ENCODE measurements at regions not wholly inside any gene's neighbourhood (a gene's known extent, or its start where the extent isn't known, plus 50 kb on each side); places are given as distances from the start of the nearest gene placed in this dataset.

DNA sequence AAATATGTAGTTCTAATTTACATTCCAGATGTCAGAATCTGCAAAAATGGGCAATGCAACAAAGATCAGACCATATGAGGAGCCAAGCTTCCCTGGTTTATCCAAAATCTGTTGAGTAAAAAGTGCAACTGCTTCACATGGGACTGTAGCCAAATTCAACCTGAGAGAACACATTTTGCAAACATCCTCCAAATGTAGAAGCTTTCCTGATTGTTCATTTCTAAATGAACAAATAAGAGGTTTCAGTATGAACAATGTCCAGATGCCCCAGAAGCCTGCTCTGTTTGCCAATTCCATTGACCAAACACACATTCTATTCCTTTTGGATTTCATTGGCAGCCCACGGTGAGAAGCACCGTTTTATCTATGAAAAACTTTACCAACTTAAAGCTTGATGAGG, 117.9 kb upstream of the OSR1 start:
- H3K27ac ChIP-seq (ENCODE audit: low read length in 2 of 2), result no peak overlapping the region
- H4K20me1 ChIP-seq (ENCODE audit: control insufficient read depth, insufficient read depth, low read length, poor library complexity, severe bottlenecking), result no peaks in the 10 kb centered on the region
- no peak overlapping the region for H3K4me2 ChIP-seq (replicated peaks; ENCODE audit: low read depth, low read length, poor library complexity, severe bottlenecking)
- Mint-ChIP-seq H3K9me3 (ENCODE audit: insufficient read depth) (no peaks in the 10 kb centered on the region), H3K4me1 (peaks cover 4% of the 10 kb centered on the region), H3K27me3 (peaks cover 23% of the 10 kb centered on the region), H3K4me3 (no peak overlapping the region), H3K27ac (no peak overlapping the region)
- no peaks in the 10 kb centered on the region for H3K36me3 ChIP-seq (replicated peaks in 1 of 2; ENCODE audit: control extremely low read depth in 1 of 2, control insufficient read depth in 1 of 2, extremely low read depth in 1 of 2, insufficient read depth in 2 of 2, low read length in 1 of 2)
- peaks cover 0 to 5% of the 10 kb centered on the region in 2 donors for H3K4me1 ChIP-seq (ENCODE audit: control insufficient read depth in 2 of 2, insufficient read depth in 2 of 2, low read length in 2 of 2)
- ATAC-seq (ENCODE audit: low read depth) (no peak), DNase-seq (no peak)
- CTCF ChIA-PET, result no interaction called here
- peaks cover 0 to 4% (median 1%) of the 10 kb centered on the region in 4 experiments for H3K27me3 ChIP-seq (replicated peaks in 1 of 4; ENCODE audit: control extremely low read depth in 1 of 4, control insufficient read depth in 3 of 4, insufficient read depth in 4 of 4, low read length in 3 of 4)
- intact Hi-C loops (cut with micrococcal nuclease), result no loop called here
- WGBS (ENCODE audit: insufficient coverage), result no CpG with 5 or more reads among the region's 2 CpGs
- POLR2A ChIA-PET, result no interaction called here
- no peak for TF ChIP-seq EZH2 (IDR thresholded peaks at IDR 0.05; ENCODE audit: borderline replicate concordance, insufficient read depth, low read depth, low read length, poor library complexity, severe bottlenecking)
- TF ChIP-seq, protein P1, sequence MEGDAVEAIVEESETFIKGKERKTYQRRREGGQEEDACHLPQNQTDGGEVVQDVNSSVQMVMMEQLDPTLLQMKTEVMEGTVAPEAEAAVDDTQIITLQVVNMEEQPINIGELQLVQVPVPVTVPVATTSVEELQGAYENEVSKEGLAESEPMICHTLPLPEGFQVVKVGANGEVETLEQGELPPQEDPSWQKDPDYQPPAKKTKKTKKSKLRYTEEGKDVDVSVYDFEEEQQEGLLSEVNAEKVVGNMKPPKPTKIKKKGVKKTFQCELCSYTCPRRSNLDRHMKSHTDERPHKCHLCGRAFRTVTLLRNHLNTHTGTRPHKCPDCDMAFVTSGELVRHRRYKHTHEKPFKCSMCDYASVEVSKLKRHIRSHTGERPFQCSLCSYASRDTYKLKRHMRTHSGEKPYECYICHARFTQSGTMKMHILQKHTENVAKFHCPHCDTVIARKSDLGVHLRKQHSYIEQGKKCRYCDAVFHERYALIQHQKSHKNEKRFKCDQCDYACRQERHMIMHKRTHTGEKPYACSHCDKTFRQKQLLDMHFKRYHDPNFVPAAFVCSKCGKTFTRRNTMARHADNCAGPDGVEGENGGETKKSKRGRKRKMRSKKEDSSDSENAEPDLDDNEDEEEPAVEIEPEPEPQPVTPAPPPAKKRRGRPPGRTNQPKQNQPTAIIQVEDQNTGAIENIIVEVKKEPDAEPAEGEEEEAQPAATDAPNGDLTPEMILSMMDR (IDR thresholded peaks at IDR 0.05), result no peak
- no peaks in the 10 kb centered on the region for H3K79me2 ChIP-seq (ENCODE audit: control insufficient read depth, insufficient read depth, low read length)
- no peak overlapping the region for H2AFZ ChIP-seq (ENCODE audit: insufficient read depth, low read depth, low read length, poor library complexity, severe bottlenecking)
- no peaks in the 10 kb centered on the region for H3K9me3 ChIP-seq (ENCODE audit: control extremely low read depth in 1 of 3, control insufficient read depth in 2 of 3, insufficient read depth in 1 of 3, low read length in 2 of 3)
- H3K9ac ChIP-seq (ENCODE audit: low read length), result no peak overlapping the region
- no peak overlapping the region for H3K4me3 ChIP-seq (ENCODE audit: control extremely low read depth in 1 of 5, extremely low read depth in 1 of 5, insufficient read depth in 1 of 5, low read depth in 2 of 5, low read length in 4 of 5)

DNA sequence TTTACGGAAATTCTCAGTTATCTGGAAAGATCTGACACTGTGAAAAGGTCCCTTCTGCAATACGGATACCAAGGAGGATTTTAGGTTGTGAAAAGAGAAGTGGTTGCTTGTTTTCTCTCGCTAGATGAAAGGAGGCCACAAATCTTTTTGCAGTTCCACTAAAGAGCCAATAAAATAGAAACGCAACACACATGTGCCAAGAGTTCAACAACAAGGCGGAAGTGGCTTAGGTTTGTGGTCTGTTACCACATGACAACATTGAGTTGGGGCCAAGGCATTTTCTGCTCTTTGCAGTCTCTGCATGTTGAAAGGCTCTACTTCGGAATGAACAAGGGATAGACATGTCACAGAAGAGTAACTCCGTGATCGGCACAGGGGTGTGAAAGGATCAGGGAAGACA, 115.7 kb upstream of the OSR1 start:
- Histone ChIP-seq H3K4me3 (ENCODE audit: control extremely low read depth in 1 of 5, extremely low read depth in 1 of 5, insufficient read depth in 1 of 5, low read depth in 2 of 5, low read length in 4 of 5) (no peak overlapping the region), H3K36me3 (replicated peaks in 1 of 2; ENCODE audit: control extremely low read depth in 1 of 2, control insufficient read depth in 1 of 2, extremely low read depth in 1 of 2, insufficient read depth in 2 of 2, low read length in 1 of 2) (no peaks in the 10 kb centered on the region), H4K20me1 (ENCODE audit: control insufficient read depth, insufficient read depth, low read length, poor library complexity, severe bottlenecking) (no peaks in the 10 kb centered on the region), H3K27me3 (replicated peaks in 1 of 4; ENCODE audit: control extremely low read depth in 1 of 4, control insufficient read depth in 3 of 4, insufficient read depth in 4 of 4, low read length in 3 of 4) (peaks cover 0 to 5% (median 1%) of the 10 kb centered on the region in 4 experiments), H3K4me2 (replicated peaks; ENCODE audit: low read depth, low read length, poor library complexity, severe bottlenecking) (no peak overlapping the region), H2AFZ (ENCODE audit: insufficient read depth, low read depth, low read length, poor library complexity, severe bottlenecking) (no peak overlapping the region), H3K79me2 (ENCODE audit: control insufficient read depth, insufficient read depth, low read length) (no peaks in the 10 kb centered on the region), H3K4me1 (ENCODE audit: control insufficient read depth in 2 of 2, insufficient read depth in 2 of 2, low read length in 2 of 2) (peaks cover 0 to 5% of the 10 kb centered on the region in 2 donors), H3K27ac (ENCODE audit: low read length in 2 of 2) (no peak overlapping the region), H3K9ac (ENCODE audit: low read length) (no peak overlapping the region), H3K9me3 (ENCODE audit: control extremely low read depth in 1 of 3, control insufficient read depth in 2 of 3, insufficient read depth in 1 of 3, low read length in 2 of 3) (no peaks in the 10 kb centered on the region)
- ATAC-seq (ENCODE audit: low read depth) (no peak), DNase-seq (peak; percentile 2)
- no peaks in the 10 kb centered on the region for H3K9me3 Mint-ChIP-seq (ENCODE audit: insufficient read depth)
- H3K27me3 Mint-ChIP-seq, result peaks cover 24% of the 10 kb centered on the region
- H3K27ac Mint-ChIP-seq, result no peak overlapping the region
- no peak overlapping the region for H3K4me3 Mint-ChIP-seq
- H3K4me1 Mint-ChIP-seq, result peaks cover 4% of the 10 kb centered on the region
- POLR2A ChIA-PET, result no interaction called here
- TF ChIP-seq, protein P1 (IDR thresholded peaks at IDR 0.05), result no peak
- TF ChIP-seq EZH2 (IDR thresholded peaks at IDR 0.05; ENCODE audit: borderline replicate concordance, insufficient read depth, low read depth, low read length, poor library complexity, severe bottlenecking), result no peak
- CTCF ChIA-PET, result no interaction called here
- intact Hi-C loops (cut with micrococcal nuclease), result no loop called here
- 0% methylated on average over 2 of the region's 8 CpGs for WGBS (ENCODE audit: insufficient coverage)

All from B cell (primary cell).